DND-41 (cell line): ENCODE measurements at regions not wholly inside any gene's neighbourhood (a gene's known extent, or its start where the extent isn't known, plus 50 kb on each side); places are given as distances from the start of the nearest gene placed in this dataset.

Source experiments
- CTCF ChIP-seq: IDR thresholded peaks from 2 replicates; pipeline ENCODE4 v1.5.1; 2012; ENCODE audit warnings: borderline replicate concordance, low read length, moderate library complexity, mild to moderate bottlenecking; ENCODE audit not compliant: poor library complexity, severe bottlenecking; ENCODE audit errors: extremely low read depth
- EZH2 ChIP-seq: IDR thresholded peaks from 3 replicates; pipeline ENCODE4 v1.6.1; 2012; ENCODE audit warnings: borderline replicate concordance, low read depth, mild to moderate bottlenecking, moderate library complexity, low read length, inconsistent platforms; ENCODE audit not compliant: severe bottlenecking

- TF ChIP-seq CTCF, result no peak
- TF ChIP-seq EZH2, result no peak
Measured at GRCh38 chr13:37481885-37482227, 116.7 kb downstream of the POSTN start.
